Left kidney (tissue), 1 donor: ENCODE measurements at regions not wholly inside any gene's neighbourhood (a gene's known extent, or its start where the extent isn't known, plus 50 kb on each side); places are given as distances from the start of the nearest gene placed in this dataset.
A peak's percentile ranks its signal among the peaks of the same experiment; 100 is the strongest.
"Not testable (repeated sequence)": the region's sequence is repeated elsewhere in the genome, so short reads cannot be mapped to it uniquely, and the experiment has no call there.

ENCODE experiments used
- DNase-seq: peaks from one replicate; pipeline ENCODE4 v3.0.0-alpha.2; 2013

GRCh38 chr4:13985837-13986236 is 358.3 kb upstream of the BOD1L1 start:
- DNase-seq = no peak

DNA sequence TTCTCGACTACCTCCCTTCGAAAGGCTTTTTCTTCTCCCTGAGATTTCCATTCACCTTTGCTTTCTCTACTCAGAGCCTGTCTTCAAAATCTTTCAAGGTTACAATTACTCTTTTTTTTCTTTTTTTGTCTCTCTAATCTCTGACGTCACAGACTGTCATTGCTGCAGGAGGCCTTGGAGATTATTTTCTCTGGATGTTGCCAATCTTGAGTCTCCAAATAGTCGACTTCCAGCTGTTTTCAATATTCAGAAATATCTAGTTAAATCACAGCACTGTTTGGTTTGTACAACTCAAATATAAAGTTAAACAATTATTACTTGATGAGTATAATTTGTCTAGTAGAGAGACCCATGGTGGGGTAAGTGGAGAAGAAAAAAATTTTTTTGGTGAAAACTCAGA is 359.0 kb upstream of the BOD1L1 start:
- no peak for DNase-seq

- DNase-seq = no peak
Observed at GRCh38 chr4:13988353-13989305, 361.1 kb upstream of the BOD1L1 start.

DNA sequence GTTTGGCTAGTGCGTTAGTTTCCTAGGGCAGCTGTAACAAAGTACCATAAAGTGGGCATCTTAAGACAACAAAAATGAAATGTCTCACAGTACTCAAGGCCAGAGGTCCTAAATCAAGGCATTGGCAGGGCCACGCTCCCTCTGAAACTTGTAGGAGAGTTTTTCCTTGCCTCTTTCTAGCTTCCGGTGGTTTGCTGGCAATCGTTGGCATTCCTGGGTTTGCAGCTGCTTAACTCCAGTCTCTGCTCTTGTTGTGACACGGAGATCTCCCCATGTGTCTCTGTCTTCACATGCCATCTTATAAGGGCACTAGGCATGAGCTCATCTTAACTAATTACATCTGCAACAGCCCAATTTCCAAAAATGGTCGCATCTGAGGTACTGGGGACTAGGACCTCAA is 362.0 kb upstream of the BOD1L1 start:
- DNase-seq = no peak

DNA sequence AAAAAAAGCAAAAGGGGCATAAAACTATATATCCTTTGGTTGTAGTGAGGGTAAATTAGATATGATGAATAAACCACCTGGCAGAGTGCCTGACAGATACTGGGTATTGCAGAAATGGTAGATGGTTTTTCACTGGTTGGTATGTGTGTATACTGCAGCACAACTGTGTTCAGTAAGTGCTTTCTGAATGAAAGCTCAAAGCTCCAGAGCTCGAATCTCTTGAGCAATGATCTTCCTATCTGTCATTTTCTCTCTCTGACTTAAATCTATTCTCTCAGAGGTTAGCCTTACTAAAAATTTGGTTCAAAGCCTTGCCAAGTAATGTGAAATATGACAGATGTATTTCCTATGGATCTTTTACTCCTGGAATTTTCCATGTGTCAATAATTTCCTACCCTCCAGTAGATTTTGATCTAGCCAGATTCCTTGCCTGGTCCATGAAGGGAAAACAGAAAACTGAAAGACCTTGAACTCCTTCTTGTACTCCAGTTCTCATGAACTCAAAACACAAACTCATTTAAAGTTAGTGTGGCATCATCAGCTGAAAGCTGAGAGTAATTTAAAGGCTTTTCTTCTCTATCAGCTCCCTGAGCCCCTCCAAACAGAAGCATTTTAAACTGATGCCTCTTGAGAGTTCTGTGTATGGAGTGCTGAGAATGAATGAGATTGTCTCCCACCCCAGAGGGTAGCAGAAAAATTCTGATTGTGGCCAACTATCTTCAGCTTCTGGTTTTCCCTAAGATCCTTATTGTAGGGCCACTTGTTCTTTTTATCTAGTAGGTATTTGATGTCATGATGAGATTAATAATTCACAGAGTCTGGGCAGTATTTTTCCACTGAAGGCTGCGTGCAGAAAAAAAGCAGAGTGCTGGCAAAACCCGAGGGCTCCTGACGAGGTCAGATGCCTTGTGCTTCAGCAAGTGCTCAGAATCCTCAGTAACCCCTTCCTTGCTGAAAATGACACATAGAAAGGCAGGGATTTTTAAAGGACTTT is 363.4 kb upstream of the BOD1L1 start:
- peak; percentile 27 for DNase-seq

DNA sequence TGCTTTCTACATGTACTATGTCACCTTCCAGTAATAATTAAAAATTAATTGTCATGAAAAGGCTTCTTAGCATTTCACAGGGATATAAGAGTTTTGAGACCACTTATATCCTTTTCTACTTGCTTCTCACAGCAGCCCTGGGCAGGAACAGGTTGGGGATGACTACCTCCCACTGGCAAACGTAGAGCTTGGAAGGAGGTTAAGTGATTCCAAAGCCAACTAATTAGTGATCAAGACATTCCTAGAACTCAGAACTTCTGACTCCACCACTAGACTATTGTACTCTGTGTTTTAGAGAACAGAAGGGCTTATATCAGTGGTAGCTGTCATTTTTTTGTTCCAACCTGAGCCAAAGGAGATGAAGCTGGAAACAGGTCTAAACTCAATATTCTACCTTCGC is 364.5 kb upstream of the BOD1L1 start:
- no peak for DNase-seq

- DNase-seq = no peak
Observed at GRCh38 chr4:13992975-13993520, 365.5 kb upstream of the BOD1L1 start.

GRCh38 chr4:13994016-13994415 is 366.5 kb upstream of the BOD1L1 start:
- no peak for DNase-seq

DNA sequence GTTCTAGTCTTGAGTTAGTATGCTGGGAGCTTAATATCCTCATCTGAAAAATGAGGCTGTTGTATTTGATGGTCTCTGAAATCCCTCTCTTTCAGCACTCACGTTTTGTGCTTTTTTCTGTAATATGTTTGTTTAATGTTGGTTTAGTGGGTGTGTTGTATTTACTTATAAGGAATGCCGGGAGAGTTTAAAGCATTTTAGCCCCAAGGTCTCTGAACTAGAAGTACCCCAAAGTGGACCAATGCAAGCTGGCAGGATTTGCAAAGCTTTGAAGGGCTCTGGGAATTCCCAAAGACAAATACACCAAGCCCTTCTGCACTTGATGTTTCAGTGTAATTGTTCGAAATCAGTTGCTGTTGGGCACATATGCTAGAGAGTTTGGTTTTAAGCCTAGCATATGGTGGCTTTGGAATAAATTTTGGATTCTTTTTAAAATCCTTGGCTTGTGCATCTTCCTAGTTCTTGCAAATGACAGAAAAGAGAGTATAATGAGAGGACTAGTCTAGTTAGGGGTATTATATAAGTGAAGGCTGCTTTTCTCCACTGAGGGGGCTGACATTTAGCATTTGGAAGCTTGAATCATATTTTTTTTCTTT is 371.4 kb upstream of the BOD1L1 start:
- DNase-seq = no peak

GRCh38 chr4:14000091-14000814 is 372.7 kb upstream of the BOD1L1 start:
- no peak for DNase-seq

GRCh38 chr4:14002331-14002730 is 374.8 kb upstream of the BOD1L1 start:
- DNase-seq = not testable (repeated sequence)

GRCh38 chr4:14008494-14008893 is 381.0 kb upstream of the BOD1L1 start:
- no peak for DNase-seq

DNA sequence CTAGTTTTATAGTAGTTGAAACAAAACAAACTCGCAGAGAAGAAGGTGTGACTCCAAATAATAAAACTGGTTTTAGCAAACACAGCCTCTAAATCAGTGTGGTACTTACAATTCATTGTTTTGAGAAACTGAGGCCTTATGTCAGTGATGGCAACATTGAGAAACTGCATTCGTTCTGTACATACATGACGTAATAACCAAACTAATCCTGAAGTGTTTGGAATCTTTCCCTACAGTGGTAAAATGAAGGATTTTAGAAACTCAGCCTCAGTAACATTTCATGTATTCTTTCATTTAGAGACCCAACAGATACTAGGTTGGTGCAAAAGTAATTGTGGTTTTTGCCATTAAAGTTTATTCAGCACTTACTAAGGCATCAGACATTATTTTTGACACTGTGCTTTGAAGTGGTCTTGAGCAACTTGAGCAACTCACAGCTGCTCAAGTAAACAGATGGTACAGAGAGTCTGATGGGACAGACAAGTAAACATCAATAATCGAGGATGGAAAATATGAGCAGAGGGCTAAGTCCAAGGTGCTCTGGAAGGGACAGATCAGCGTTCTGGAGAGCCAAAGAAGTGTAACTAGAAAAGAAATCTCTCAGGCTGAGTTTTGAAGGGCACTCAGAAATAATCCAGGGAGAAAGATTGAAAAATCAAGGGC is 390.8 kb upstream of the BOD1L1 start:
- no peak for DNase-seq

DNA sequence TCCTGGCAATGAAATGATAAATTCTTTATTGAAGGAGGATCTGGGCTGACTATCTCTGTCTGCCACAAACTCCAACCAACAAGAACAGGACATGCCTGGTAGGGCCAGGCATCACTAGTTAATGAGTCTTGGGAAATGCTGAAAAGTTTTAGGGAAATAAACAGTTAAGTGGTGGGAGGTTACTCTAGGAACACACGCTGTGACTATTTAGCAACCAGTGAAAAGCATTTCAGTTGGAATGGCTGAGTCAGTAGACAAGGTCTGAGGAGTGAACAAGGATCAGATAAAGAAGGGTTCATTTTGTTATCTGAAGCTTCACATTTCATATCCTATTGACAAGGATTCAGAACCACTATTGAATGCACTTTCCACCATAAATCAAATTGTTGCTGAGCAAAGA is 394.9 kb upstream of the BOD1L1 start:
- DNase-seq = no peak

DNA sequence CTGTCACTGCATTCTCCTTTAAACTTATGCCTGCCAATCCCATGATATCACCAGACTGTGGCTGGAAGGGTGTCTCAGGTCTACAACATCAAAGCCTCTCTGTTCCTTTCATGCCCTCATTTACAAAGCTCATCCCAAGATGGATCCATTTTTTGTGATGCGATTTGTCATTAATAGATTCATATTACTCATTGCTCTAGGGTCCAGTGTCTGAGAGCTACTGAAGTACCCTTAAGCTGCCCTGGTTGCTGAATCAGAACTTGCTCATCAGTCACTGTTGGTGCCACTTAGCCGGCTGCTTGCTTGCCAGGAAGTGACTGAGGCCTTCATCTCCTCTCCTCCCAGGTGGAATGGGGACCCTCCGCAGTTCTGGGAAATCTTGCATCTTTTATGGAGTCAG is 395.5 kb upstream of the BOD1L1 start:
- no peak for DNase-seq

DNA sequence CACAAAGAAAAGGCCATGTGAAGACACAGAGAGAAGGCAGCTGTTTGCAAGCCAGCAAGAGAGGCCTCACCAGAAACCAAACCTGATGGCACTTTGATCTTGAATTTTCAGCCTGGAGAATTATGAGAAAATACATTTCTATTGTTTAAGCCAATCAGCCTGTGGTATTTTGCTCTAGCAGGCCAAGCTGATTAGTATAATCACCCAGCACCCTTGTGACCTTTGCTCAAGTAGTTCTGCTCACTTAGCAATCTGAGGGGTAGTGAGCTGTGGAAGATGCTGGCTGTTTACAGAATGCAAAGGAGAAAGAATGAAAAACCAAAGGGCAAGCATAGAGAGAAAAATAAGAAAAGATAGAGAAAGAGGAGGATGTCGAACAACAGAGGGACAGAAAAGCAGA is 396.4 kb upstream of the BOD1L1 start:
- no peak for DNase-seq

DNA sequence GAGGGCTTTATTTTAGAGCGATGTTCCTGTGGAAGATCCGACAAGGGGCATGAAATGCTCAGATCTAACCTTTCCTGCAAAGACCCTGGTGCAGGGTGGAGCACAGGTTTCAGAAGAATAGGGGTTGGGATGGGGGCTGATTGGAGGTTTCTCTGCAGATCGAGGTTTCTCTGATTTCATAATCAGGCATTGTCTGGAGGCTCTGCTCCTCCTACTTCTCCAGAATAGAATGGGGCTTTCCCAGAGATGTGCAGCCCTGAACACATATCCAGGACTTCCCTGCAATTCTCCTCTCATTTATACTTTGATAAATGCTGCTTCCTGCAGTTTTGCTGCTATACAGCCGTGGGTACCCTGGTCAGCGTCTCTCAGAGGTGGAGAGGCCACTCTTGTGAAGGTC is 397.6 kb upstream of the BOD1L1 start:
- DNase-seq = no peak

- no peak for DNase-seq
Observed at GRCh38 chr4:14025891-14026290, 398.4 kb upstream of the BOD1L1 start.

GRCh38 chr4:14028862-14029261 is 401.3 kb upstream of the BOD1L1 start:
- no peak for DNase-seq

DNA sequence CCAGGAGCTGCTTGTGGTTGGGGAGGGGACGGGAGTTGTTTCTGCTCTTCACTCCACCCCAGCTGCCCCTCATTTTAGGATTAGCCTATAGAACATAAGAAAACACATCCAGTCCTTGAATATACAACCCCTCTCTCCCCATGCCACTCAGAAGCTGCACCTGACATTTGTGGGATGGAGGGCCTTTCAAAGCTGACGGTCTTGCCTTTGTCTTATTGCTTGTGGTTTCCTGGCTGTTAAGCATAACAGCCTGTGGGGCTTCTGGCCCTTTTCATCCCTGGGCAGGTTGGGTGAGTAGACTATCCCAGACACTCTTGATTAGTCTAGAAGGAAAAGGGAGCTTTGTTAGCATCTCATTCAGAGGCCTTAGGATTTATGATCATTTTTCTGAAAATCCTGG is 407.6 kb upstream of the BOD1L1 start:
- DNase-seq = no peak

GRCh38 chr4:14043203-14043602 is 415.7 kb upstream of the BOD1L1 start:
- DNase-seq = no peak
